NT2/D1 (cell line): ENCODE measurements at regions not wholly inside any gene's neighbourhood (a gene's known extent, or its start where the extent isn't known, plus 50 kb on each side); places are given as distances from the start of the nearest gene placed in this dataset.

ENCODE experiments used
- SUZ12 ChIP-seq: IDR thresholded peaks from 2 replicates; pipeline ENCODE4 v1.6.1; 2011; ENCODE audit not compliant: insufficient read length, insufficient read depth; ENCODE audit errors: extremely low read depth
- YY1 ChIP-seq: IDR thresholded peaks from 2 replicates; pipeline ENCODE4 v1.6.1; 2011; ENCODE audit not compliant: insufficient read length, insufficient read depth
- ZNF274 ChIP-seq: IDR thresholded peaks from 2 replicates; pipeline ENCODE4 v1.6.1; 2011; ENCODE audit warnings: mild to moderate bottlenecking, low read depth, low read length

GRCh38 chr2:221154176-221154575, 417.9 kb downstream of the EPHA4 start:
- TF ChIP-seq SUZ12, result no peak
- TF ChIP-seq YY1, result no peak
- TF ChIP-seq ZNF274, result no peak
